ENCODE measurements at regions not wholly inside any gene's neighbourhood (a gene's known extent, or its start where the extent isn't known, plus 50 kb on each side); places are given as distances from the start of the nearest gene placed in this dataset.

- TF ChIP-seq CTCF (IDR thresholded peaks at IDR 0.05; ENCODE audit: insufficient read depth, low read depth, low read length): no peak
- TF ChIP-seq EZH2 (IDR thresholded peaks at IDR 0.05; ENCODE audit: insufficient read depth, low read length): no peak
Observed at GRCh38 chr6:141552031-141552430, 580.7 kb upstream of the GJE1 start.
